Spleen (tissue), 7 donors: ENCODE measurements at regions not wholly inside any gene's neighbourhood (a gene's known extent, or its start where the extent isn't known, plus 50 kb on each side); places are given as distances from the start of the nearest gene placed in this dataset.

Experiments
- CTCF ChIP-seq, 11 experiments: fragments of 200-600 bp in 7 of 11; fragments of 450-650 bp in 4 of 11; sonication (generic) in 4 of 11; IDR thresholded peaks in 8 of 11; conservative IDR thresholded peaks in 3 of 11; 1 replicate in 7 of 11; 2 replicates in 4 of 11; pipeline versions ENCODE4 v1.4.0 to v1.8.0; 2016 to 2021; ENCODE audit warnings: antibody characterized with exemption in 11 of 11, inconsistent platforms in 4 of 11, mild to moderate bottlenecking in 1 of 11
- POLR2A ChIP-seq, 3 donors: fragments of 450-650 bp; IDR thresholded peaks; one replicate each; pipeline ENCODE4 v1.5.1; 2017; ENCODE audit warnings: antibody characterized with exemption in 3 of 3, mild to moderate bottlenecking in 1 of 3
- POLR2AphosphoS5 ChIP-seq, 3 donors: sonication (generic); formaldehyde crosslinking; IDR thresholded peaks; one replicate each; pipeline ENCODE4 v1.5.1; 2017; ENCODE audit warnings: antibody characterized with exemption in 3 of 3
- donor health status: DM: no; HTN: no; CAD: no; lungs with moderate emphysema.
- donor health status: DM: no; HTN: no; CAD: no.
- donor health status: DM: no; HTN: no; CAD: no.

- TF ChIP-seq POLR2A (IDR thresholded peaks at IDR 0.05) (no peak), CTCF (IDR thresholded peaks at IDR 0.05 in 8 of 11, conservative IDR thresholded peaks at IDR 0.05 in 3 of 11) (no peak), POLR2AphosphoS5 (IDR thresholded peaks at IDR 0.05) (no peak)
Measured at GRCh38 chr1:177784936-177785335, 184.9 kb downstream of the SEC16B start.
